Ascending aorta (tissue), 2 donors: ENCODE measurements at regions not wholly inside any gene's neighbourhood (a gene's known extent, or its start where the extent isn't known, plus 50 kb on each side); places are given as distances from the start of the nearest gene placed in this dataset.
"Not testable (repeated sequence)": the region's sequence is repeated elsewhere in the genome, so short reads cannot be mapped to it uniquely, and the experiment has no call there.

Source experiments
- DNase-seq, 2 donors: peaks; one replicate each; pipeline ENCODE4 v3.0.0-alpha.2; 2019; ENCODE audit warnings: low spot score in 2 of 2
- H3K27ac ChIP-seq, 2 donors: fragments of 200-600 bp; sonication (generic); one replicate each; pipeline ENCODE4 v1.5.1; 2016 to 2017; ENCODE audit warnings: mild to moderate bottlenecking in 1 of 2
- H3K27me3 ChIP-seq: fragments of 200-600 bp; sonication (generic); one replicate; pipeline ENCODE4 v1.5.1; 2017
- H3K36me3 ChIP-seq, 2 donors: fragments of 200-600 bp; sonication (generic); one replicate each; pipeline ENCODE4 v1.5.1; 2016
- H3K4me1 ChIP-seq, 2 donors: fragments of 200-600 bp; sonication (generic); one replicate each; pipeline ENCODE4 v1.5.1; 2016 to 2017; ENCODE audit warnings: mild to moderate bottlenecking in 1 of 2
- H3K4me3 ChIP-seq, 2 donors: fragments of 200-600 bp; sonication (generic); one replicate each; pipeline ENCODE4 v1.5.1; 2016 to 2017; ENCODE audit warnings: mild to moderate bottlenecking in 1 of 2
- H3K9me3 ChIP-seq, 2 donors: fragments of 200-600 bp; sonication (generic); one replicate each; pipeline ENCODE4 v1.5.1; 2016
- intact Hi-C: fragments of 100-400 bp; cut with DNase I; formaldehyde crosslinking; loops from one replicate; pipeline ENCODE4 v1.15.1; 2023
- TF ChIP-seq, protein P1 (sequence below), 3 experiments: fragments of 200-600 bp in 2 of 3; fragments of 450-650 bp in 1 of 3; sonication (generic) in 2 of 3; IDR thresholded peaks; one replicate each; pipeline ENCODE4 v1.5.1; 2016 to 2019; ENCODE audit warnings: antibody characterized with exemption in 3 of 3, mild to moderate bottlenecking in 1 of 3, moderate library complexity in 1 of 3

- Histone ChIP-seq H3K4me1 (no peaks in the 10 kb centered on the region), H3K27ac (no peak overlapping the region), H3K36me3 (no peaks in the 10 kb centered on the region), H3K4me3 (no peak overlapping the region), H3K9me3 (no peaks in the 10 kb centered on the region), H3K27me3 (no peaks in the 10 kb centered on the region)
- DNase-seq: no peak
- TF ChIP-seq, protein P1, sequence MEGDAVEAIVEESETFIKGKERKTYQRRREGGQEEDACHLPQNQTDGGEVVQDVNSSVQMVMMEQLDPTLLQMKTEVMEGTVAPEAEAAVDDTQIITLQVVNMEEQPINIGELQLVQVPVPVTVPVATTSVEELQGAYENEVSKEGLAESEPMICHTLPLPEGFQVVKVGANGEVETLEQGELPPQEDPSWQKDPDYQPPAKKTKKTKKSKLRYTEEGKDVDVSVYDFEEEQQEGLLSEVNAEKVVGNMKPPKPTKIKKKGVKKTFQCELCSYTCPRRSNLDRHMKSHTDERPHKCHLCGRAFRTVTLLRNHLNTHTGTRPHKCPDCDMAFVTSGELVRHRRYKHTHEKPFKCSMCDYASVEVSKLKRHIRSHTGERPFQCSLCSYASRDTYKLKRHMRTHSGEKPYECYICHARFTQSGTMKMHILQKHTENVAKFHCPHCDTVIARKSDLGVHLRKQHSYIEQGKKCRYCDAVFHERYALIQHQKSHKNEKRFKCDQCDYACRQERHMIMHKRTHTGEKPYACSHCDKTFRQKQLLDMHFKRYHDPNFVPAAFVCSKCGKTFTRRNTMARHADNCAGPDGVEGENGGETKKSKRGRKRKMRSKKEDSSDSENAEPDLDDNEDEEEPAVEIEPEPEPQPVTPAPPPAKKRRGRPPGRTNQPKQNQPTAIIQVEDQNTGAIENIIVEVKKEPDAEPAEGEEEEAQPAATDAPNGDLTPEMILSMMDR (IDR thresholded peaks at IDR 0.05): no peak
- intact Hi-C loops: no loop called here
Observed at GRCh38 chr12:105595440-105595839, 264.9 kb downstream of the C12orf75 start.

- DNase-seq: no peak
- peaks cover 0 to 4% of the 10 kb centered on the region in 2 donors for H3K4me1 ChIP-seq
- intact Hi-C loops: no loop called here
- no peak overlapping the region for H3K27ac ChIP-seq
- H3K4me3 ChIP-seq: no peak overlapping the region
- H3K36me3 ChIP-seq: no peaks in the 10 kb centered on the region
- H3K27me3 ChIP-seq: no peaks in the 10 kb centered on the region
- TF ChIP-seq, protein P1 (IDR thresholded peaks at IDR 0.05): no peak
- H3K9me3 ChIP-seq: no peaks in the 10 kb centered on the region
Observed at GRCh38 chr12:105596731-105597130, 266.2 kb downstream of the C12orf75 start.

GRCh38 chr12:105598031-105598430 lies 267.5 kb downstream of the C12orf75 start:
- no peak overlapping the region for H3K27ac ChIP-seq
- TF ChIP-seq, protein P1 (IDR thresholded peaks at IDR 0.05): no peak
- H3K4me3 ChIP-seq: no peak overlapping the region
- no peaks in the 10 kb centered on the region for H3K9me3 ChIP-seq
- intact Hi-C loops: no loop called here
- H3K4me1 ChIP-seq: peaks cover 0 to 6% of the 10 kb centered on the region in 2 donors
- DNase-seq: no peak
- no peaks in the 10 kb centered on the region for H3K36me3 ChIP-seq
- H3K27me3 ChIP-seq: no peaks in the 10 kb centered on the region

- intact Hi-C loops: no loop called here
- Histone ChIP-seq H3K27ac (peak overlapping the region; percentile 45 to 63), H3K9me3 (no peaks in the 10 kb centered on the region), H3K4me1 (peaks cover 0 to 6% of the 10 kb centered on the region in 2 donors), H3K4me3 (no peak overlapping the region), H3K36me3 (no peaks in the 10 kb centered on the region), H3K27me3 (no peaks in the 10 kb centered on the region)
- DNase-seq: no peak
- TF ChIP-seq, protein P1 (IDR thresholded peaks at IDR 0.05): no peak
Observed at GRCh38 chr12:105600911-105601545, 270.5 kb downstream of the C12orf75 start.

GRCh38 chr12:105602312-105602711 lies 271.8 kb downstream of the C12orf75 start:
- H3K27ac ChIP-seq: peak overlapping the region; percentile 45 to 63
- H3K36me3 ChIP-seq, H3K4me1 ChIP-seq, H3K4me3 ChIP-seq, intact Hi-C loops, DNase-seq, H3K27me3 ChIP-seq, H3K9me3 ChIP-seq: not testable (repeated sequence)

DNA sequence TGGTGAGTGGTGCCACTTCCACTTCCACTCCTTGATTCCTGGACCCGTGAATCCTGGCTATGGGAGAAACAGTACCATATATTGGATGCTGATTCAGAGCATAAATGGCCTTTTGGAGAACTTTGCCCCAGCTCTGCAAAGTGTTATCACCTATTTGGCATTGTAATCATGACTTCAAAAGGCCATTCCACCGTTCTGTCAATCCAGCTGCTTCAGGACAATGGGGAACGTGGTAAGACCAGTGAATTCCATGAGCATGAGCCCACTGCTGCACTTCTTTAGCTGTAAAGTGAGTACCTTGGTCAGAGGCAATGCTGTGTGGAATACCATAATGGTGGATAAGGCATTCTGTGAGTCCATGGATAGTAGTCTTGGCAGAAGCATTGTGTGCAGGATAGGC lies 273.8 kb downstream of the C12orf75 start:
- H3K27ac ChIP-seq, H3K27me3 ChIP-seq, H3K9me3 ChIP-seq, H3K4me1 ChIP-seq, H3K4me3 ChIP-seq, H3K36me3 ChIP-seq, DNase-seq, intact Hi-C loops: not testable (repeated sequence)

DNA sequence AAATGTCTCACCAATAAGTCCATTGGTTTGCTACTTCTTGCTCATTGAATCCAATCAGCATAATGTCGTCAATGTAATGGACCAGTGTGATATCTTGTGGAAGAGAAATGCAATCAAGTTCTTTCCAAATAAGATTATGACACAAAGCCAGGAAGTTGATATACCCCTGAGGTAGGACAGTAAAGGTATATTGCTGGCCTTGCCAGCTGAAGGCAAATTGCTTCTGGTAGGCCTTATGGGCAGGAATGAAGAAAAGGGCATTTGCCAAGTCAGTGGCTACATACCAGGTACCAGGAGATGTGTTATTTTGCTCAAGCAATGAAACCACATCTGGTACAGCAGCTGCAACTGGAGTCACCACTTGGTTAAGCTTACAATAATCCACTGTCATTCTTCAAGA lies 276.1 kb downstream of the C12orf75 start:
- H3K4me3 ChIP-seq, H3K36me3 ChIP-seq, intact Hi-C loops, H3K4me1 ChIP-seq, H3K27ac ChIP-seq, DNase-seq, H3K27me3 ChIP-seq, H3K9me3 ChIP-seq: not testable (repeated sequence)

- H3K27me3 ChIP-seq, H3K36me3 ChIP-seq, H3K9me3 ChIP-seq, H3K27ac ChIP-seq, H3K4me1 ChIP-seq, intact Hi-C loops, DNase-seq, H3K4me3 ChIP-seq: not testable (repeated sequence)
Observed at GRCh38 chr12:105609001-105609400, 278.5 kb downstream of the C12orf75 start.
